OCI-LY1 (cell line): ENCODE measurements at regions not wholly inside any gene's neighbourhood (a gene's known extent, or its start where the extent isn't known, plus 50 kb on each side); places are given as distances from the start of the nearest gene placed in this dataset.
"Not testable (repeated sequence)": the region's sequence is repeated elsewhere in the genome, so short reads cannot be mapped to it uniquely, and the experiment has no call there.

ENCODE experiments used
- H2AFZ ChIP-seq: fragments of 200-600 bp; sonication (generic), shearing (Covaris generic); 2 replicates; pipeline ENCODE4 v1.6.0; 2014; ENCODE audit warnings: antibody characterized with exemption, mild to moderate bottlenecking, low read length
- H3F3A ChIP-seq: fragments of 200-600 bp; sonication (generic), shearing (Covaris generic); 2 replicates; pipeline ENCODE4 v1.6.0; 2014; ENCODE audit warnings: mild to moderate bottlenecking, antibody characterized with exemption, low read length, moderate library complexity; ENCODE audit not compliant: insufficient read depth
- H3K27ac ChIP-seq: fragments of 200-600 bp; sonication (generic); 2 replicates; pipeline ENCODE4 v1.5.1; 2014; ENCODE audit warnings: low read length, mixed run types, mild to moderate bottlenecking, low read depth; ENCODE audit not compliant: poor library complexity, severe bottlenecking
- H3K27me3 ChIP-seq: fragments of 200-600 bp; sonication (generic); 2 replicates; pipeline ENCODE4 v1.6.0; 2014; ENCODE audit warnings: antibody characterized with exemption, mild to moderate bottlenecking, low read length, moderate library complexity; ENCODE audit not compliant: insufficient read depth
- H3K36me3 ChIP-seq: fragments of 200-600 bp; sonication (generic); 2 replicates; pipeline ENCODE4 v1.6.1; 2014; ENCODE audit warnings: mild to moderate bottlenecking, antibody characterized with exemption, low read length, moderate library complexity, mixed read lengths; ENCODE audit not compliant: insufficient read depth
- H3K4me1 ChIP-seq: fragments of 200-600 bp; sonication (generic); 2 replicates; pipeline ENCODE4 v1.5.1; 2014; ENCODE audit warnings: mild to moderate bottlenecking, low read length, moderate library complexity; ENCODE audit not compliant: insufficient read depth, severe bottlenecking
- H3K4me2 ChIP-seq: fragments of 200-600 bp; sonication (generic), shearing (Covaris generic); 2 replicates; pipeline ENCODE4 v1.6.1; 2014; ENCODE audit warnings: low read length
- H3K4me3 ChIP-seq: fragments of 200-600 bp; sonication (generic); 2 replicates; pipeline ENCODE4 v1.5.1; 2014; ENCODE audit warnings: low read length, low read depth, mild to moderate bottlenecking, mixed read lengths; ENCODE audit not compliant: poor library complexity, severe bottlenecking
- H3K79me2 ChIP-seq: fragments of 200-600 bp; shearing (Covaris generic); 2 replicates; pipeline ENCODE4 v1.6.1; 2016; ENCODE audit warnings: mixed run types, low read length, mixed read lengths; ENCODE audit not compliant: insufficient read depth
- H3K9ac ChIP-seq: fragments of 200-600 bp; sonication (generic), shearing (Covaris generic); 2 replicates; pipeline ENCODE4 v1.6.1; 2014; ENCODE audit warnings: mild to moderate bottlenecking, low read length, mixed read lengths
- H3K9me2 ChIP-seq: fragments of 200-600 bp; sonication (generic), shearing (Covaris generic); 2 replicates; pipeline ENCODE4 v1.6.1; 2014; ENCODE audit warnings: low read depth, mild to moderate bottlenecking, low read length, mixed read lengths
- H3K9me3 ChIP-seq: fragments of 200-600 bp; shearing (Covaris generic); 2 replicates; pipeline ENCODE4 v1.6.1; 2014; ENCODE audit warnings: low read length, mixed read lengths
- H4K20me1 ChIP-seq: fragments of 200-600 bp; sonication (generic), shearing (Covaris generic); 2 replicates; pipeline ENCODE4 v1.6.0; 2016; ENCODE audit warnings: mild to moderate bottlenecking, low read length; ENCODE audit not compliant: insufficient read depth
- EZH2 ChIP-seq: fragments of 200-600 bp; sonication (generic), shearing (Covaris generic); IDR thresholded peaks from 2 replicates; pipeline ENCODE4 v1.8.0; 2017; ENCODE audit warnings: borderline replicate concordance, mixed run types, mild to moderate bottlenecking, antibody characterized with exemption, low read length, moderate library complexity, mixed read lengths
- TF ChIP-seq, protein P1 (sequence below): fragments of 200-600 bp; sonication (generic), shearing (Covaris generic); IDR thresholded peaks from 2 replicates; pipeline ENCODE4 v1.5.1; 2017; ENCODE audit warnings: mild to moderate bottlenecking, antibody characterized with exemption, low read length, moderate library complexity, mixed read lengths

DNA sequence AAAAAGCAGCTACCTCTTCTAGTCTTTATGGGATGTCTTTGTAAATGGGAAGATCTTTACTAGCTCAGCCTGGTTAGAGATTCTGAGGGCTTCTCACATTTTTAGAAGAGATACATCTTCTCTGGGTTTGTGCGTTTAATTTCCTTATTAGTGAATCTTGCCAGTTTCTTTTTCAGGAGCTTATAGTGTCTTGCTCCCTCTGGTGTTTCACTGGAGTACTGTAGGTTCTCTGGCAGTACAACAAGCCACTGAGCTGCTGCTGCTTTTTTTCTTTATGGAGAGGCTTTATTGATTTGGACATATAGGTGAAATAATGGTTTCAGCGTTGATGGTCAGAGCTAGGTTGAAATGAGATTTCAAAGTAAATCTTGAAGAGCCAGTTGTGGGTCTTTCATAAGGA, 82.9 kb downstream of the LAS1L start:
- Histone ChIP-seq H3K36me3 (no peaks in the 10 kb centered on the region), H3K27me3 (no peaks in the 10 kb centered on the region), H3K4me2 (no peak overlapping the region), H3K27ac (no peak overlapping the region), H3K9me2 (no peaks in the 10 kb centered on the region), H3K9me3 (no peaks in the 10 kb centered on the region), H3K4me1 (no peaks in the 10 kb centered on the region), H3K9ac (no peak overlapping the region), H4K20me1 (no peaks in the 10 kb centered on the region), H3K79me2 (no peaks in the 10 kb centered on the region), H3F3A (no peaks in the 10 kb centered on the region), H2AFZ (no peak overlapping the region), H3K4me3 (no peak overlapping the region)
- TF ChIP-seq, protein P1, sequence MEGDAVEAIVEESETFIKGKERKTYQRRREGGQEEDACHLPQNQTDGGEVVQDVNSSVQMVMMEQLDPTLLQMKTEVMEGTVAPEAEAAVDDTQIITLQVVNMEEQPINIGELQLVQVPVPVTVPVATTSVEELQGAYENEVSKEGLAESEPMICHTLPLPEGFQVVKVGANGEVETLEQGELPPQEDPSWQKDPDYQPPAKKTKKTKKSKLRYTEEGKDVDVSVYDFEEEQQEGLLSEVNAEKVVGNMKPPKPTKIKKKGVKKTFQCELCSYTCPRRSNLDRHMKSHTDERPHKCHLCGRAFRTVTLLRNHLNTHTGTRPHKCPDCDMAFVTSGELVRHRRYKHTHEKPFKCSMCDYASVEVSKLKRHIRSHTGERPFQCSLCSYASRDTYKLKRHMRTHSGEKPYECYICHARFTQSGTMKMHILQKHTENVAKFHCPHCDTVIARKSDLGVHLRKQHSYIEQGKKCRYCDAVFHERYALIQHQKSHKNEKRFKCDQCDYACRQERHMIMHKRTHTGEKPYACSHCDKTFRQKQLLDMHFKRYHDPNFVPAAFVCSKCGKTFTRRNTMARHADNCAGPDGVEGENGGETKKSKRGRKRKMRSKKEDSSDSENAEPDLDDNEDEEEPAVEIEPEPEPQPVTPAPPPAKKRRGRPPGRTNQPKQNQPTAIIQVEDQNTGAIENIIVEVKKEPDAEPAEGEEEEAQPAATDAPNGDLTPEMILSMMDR: peak; percentile 64
- TF ChIP-seq EZH2: no peak

GRCh38 chrX:65420154-65420553, 114.4 kb downstream of the LAS1L start:
- Histone ChIP-seq H2AFZ (no peak overlapping the region), H3K9ac (no peak overlapping the region), H3K9me3 (no peaks in the 10 kb centered on the region), H3K79me2 (no peaks in the 10 kb centered on the region), H3K4me1 (no peaks in the 10 kb centered on the region), H3K9me2 (no peaks in the 10 kb centered on the region), H3K4me3 (no peak overlapping the region), H3K4me2 (no peak overlapping the region), H3K27me3 (no peaks in the 10 kb centered on the region), H4K20me1 (no peaks in the 10 kb centered on the region), H3K36me3 (no peaks in the 10 kb centered on the region), H3F3A (no peaks in the 10 kb centered on the region), H3K27ac (no peak overlapping the region)
- TF ChIP-seq, protein P1: no peak

DNA sequence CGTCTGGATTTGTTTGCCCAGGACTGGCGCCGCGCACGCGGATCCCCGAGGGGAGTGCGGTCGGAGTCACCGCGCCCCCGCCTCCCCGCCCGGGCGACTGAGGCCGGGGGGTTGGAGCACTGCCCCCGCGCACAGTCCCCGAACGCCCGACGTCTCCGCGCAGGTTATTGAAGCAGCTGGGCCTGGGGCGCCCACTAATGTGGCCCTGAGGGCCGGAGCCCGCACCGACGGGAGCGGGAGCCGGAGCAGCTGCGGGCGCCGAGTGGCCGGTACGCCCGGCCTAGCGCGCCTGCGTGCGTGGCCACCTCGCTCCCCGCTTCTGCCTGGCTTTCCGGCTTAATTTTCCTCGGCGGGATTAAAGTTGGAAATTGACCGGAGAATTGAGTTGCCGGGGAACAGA, 126.9 kb downstream of the LAS1L start:
- H3K27ac ChIP-seq, H2AFZ ChIP-seq, H3K9me2 ChIP-seq, H3K4me3 ChIP-seq, H3K27me3 ChIP-seq, H3K9me3 ChIP-seq, H3K4me1 ChIP-seq, H4K20me1 ChIP-seq, H3K9ac ChIP-seq, H3F3A ChIP-seq, H3K79me2 ChIP-seq, H3K4me2 ChIP-seq, H3K36me3 ChIP-seq: not testable (repeated sequence)

DNA sequence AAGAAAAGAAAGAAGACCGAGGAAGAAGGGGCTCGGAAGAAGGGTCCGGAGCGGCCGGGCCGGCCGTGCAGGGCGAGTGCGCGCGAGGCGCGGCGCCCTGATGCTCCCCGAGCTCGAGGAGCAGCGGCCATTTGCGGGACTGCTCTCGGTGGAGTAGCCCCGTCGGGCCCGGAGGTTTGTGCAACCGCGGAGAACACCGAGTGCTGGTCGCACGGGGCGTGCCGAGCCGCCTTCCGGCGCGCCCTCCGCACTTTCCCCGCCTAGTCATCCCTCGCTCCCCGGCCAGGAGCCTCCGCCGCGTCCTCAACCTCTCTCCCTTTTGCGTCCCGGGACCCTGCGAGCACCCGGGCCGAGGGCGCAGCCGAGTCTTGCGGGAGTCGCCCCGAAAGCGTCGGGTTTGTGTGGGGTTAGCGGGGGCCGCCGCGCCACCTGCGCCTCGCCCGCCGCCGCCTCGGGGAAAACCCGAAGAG, 127.4 kb downstream of the LAS1L start:
- H2AFZ ChIP-seq: no peak overlapping the region
- no peaks in the 10 kb centered on the region for H3K9me2 ChIP-seq
- H3K4me1 ChIP-seq: no peaks in the 10 kb centered on the region
- H3K27me3 ChIP-seq: no peaks in the 10 kb centered on the region
- no peaks in the 10 kb centered on the region for H3F3A ChIP-seq
- no peaks in the 10 kb centered on the region for H3K9me3 ChIP-seq
- H3K36me3 ChIP-seq: no peaks in the 10 kb centered on the region
- no peak overlapping the region for H3K27ac ChIP-seq
- H3K4me3 ChIP-seq: no peak overlapping the region
- TF ChIP-seq EZH2: no peak
- TF ChIP-seq, protein P1: no peak
- no peak overlapping the region for H3K9ac ChIP-seq
- no peaks in the 10 kb centered on the region for H3K79me2 ChIP-seq
- H4K20me1 ChIP-seq: no peaks in the 10 kb centered on the region
- no peak overlapping the region for H3K4me2 ChIP-seq
